GM18867 (cell line): ENCODE measurements at regions not wholly inside any gene's neighbourhood (a gene's known extent, or its start where the extent isn't known, plus 50 kb on each side); places are given as distances from the start of the nearest gene placed in this dataset.
"Not testable (repeated sequence)": the region's sequence is repeated elsewhere in the genome, so short reads cannot be mapped to it uniquely, and the experiment has no call there.

ENCODE experiments used
- ATAC-seq: cut with Tn5 transposase; IDR thresholded peaks from one replicate; pipeline ENCODE4 v1.9.1; 2021; ENCODE audit warnings: mild to moderate bottlenecking, moderate library complexity; ENCODE audit not compliant: unreplicated experiment

GRCh38 chr6:80946402-80946801, 806.1 kb downstream of the TENT5A start:
- ATAC-seq: no peak

DNA sequence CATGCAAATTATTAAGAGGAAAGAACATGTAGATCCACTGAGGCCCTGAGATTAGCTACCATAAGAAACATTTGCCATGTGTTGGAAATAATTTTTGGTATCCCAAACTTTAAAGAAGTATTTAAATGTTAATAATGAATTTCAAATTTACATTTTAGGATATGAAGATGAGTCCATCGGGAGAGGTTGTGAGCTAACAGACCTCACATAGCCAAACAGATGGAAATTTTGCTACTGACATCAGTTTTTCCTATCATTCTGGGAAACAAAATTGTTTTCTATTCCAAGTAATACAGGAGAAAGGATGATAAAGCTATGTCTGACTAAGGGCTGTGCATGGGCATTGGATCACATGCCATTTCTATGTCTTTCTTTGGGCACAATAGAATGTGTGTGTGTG, 809.6 kb downstream of the TENT5A start:
- ATAC-seq: no peak

- ATAC-seq: no peak
These were observed 811.5 kb downstream of the TENT5A start for GRCh38 chr6:80940976-80941375.

DNA sequence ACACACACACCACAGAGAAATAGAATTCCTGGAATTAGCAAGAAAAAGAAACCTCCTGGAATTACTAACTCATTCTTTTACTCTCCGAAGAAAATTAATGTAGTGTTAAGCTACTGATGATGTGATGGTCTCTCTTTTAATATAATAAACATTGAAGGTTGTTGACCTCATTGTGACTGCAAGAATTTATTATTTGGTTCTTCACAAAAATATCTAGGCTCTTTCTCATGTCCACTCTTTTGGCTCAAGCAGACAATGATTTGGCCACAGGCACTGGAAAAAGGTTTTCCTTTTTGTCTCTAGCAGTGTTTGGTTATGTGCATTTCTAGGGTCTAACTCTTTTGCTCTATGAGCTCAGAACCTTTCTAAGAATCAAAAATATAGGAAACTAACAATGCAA, 811.9 kb downstream of the TENT5A start:
- no peak for ATAC-seq

DNA sequence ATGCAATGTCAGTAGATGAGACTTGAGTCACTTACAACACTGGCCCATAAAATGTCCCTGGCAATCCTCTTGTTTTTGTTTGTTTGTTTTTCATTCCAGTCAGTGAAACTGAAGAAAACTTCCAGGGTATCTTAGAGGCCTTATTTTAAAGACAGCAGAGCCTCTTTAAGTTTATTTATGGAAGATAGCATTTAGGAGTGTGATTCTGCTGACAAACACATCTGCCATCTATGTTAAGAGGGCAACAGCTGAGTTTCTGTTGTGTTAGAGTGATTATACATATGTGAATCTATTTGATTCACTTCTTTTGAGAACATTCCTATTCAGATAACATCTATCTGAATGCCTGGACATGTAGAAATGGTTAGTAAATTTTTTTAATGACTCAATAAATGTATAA, 812.6 kb downstream of the TENT5A start:
- ATAC-seq: no peak

DNA sequence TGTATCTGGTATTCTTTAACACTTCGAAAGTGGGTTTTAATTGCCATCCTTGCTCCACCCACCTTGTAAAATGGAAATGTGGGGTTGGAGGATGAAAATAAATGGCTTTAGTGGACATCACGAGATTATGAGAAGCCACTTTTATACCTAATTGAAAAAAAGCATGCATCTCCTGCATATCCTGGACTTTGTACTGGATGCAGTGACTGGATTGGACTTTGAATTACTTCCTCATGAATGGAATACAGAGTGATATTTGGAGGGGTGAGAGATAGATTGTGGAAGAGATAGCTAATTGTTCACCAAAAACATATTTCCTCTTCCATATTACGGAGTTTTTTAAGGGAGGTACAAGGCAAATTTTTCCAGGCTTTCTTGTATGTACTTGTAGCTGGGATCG, 813.0 kb downstream of the TENT5A start:
- no peak for ATAC-seq

DNA sequence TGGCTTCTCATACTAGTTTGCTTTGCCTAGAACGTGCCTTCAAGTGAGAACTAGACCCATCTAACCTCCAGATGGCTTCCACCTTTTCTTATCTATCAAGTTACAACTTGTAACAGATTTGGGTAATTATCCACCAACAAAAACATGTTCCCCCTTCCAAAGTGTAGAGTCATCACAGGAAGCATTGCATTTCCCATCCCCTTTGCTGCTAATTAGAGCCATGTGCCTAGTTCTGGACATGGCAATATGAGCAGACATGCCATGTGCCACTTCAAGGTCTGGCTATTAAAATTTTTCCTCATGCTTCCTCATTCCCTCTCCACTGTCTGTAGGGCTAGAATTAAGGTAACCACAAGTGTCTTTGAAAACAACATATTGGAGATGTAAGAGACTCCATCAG, 814.4 kb downstream of the TENT5A start:
- no peak for ATAC-seq

DNA sequence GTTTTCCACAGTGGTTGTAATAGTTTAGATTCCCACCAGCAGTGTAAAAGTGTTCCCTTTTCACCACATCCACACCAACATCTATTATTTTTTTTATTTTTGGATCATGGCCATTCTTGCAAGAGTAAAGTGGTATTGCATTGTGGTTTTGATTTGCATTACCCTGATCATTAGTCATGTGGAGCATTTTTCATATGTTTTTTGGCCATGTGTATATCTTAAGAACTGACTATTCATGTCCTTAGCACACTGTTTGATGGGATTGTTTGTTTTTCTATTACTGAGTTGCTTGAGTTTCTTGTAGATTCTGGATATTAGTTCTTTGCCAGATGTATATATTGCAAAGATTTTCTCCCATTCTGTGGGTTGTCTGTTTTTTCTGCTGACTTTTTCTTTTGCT, 820.1 kb downstream of the TENT5A start:
- ATAC-seq: no peak

GRCh38 chr6:80930376-80930775, 822.1 kb downstream of the TENT5A start:
- no peak for ATAC-seq

DNA sequence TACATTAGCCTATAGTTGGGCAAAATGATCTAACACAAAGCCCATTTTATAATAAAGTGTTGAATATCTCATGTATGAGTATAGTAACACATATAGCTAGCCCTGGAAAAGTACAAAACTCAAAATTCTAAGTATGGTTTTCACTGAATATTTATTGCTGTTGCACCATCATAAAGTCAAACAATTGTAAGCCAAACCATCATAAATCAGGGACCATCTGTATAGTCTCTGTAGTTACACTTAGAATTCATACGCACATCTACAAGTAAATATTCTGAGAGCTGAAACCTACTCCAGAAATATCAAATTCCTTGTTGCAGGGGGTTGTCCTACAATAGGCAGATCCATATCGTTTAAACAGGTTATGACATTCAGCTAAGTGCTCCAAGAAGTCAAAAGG, 817.3 kb downstream of the BCKDHB start:
- no peak for ATAC-seq

DNA sequence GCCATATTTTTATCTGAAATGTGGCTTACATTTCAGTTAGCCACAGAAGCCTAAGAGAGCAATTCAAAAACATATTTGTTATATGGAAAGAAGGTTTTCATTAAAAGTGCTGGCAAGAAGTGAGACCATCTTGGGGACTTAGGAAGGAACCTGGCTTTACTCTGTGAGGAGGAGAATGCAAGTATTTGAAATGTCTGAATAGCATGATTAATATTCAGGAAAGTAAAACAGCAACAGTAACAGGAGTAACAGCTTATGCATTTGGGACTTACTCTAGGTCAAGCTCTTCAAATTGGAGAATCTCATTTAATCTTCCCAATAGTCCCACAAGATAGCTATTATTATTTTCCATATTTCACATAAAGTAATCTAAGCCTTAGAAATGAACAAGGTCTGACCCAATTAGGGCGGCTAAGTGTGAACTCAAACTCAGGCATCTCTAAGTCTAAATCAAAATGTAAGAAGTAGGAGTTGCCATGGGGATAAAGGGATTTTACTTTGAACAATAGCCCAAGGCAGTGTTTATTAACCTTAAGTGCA, 816.5 kb downstream of the BCKDHB start:
- ATAC-seq: no peak

DNA sequence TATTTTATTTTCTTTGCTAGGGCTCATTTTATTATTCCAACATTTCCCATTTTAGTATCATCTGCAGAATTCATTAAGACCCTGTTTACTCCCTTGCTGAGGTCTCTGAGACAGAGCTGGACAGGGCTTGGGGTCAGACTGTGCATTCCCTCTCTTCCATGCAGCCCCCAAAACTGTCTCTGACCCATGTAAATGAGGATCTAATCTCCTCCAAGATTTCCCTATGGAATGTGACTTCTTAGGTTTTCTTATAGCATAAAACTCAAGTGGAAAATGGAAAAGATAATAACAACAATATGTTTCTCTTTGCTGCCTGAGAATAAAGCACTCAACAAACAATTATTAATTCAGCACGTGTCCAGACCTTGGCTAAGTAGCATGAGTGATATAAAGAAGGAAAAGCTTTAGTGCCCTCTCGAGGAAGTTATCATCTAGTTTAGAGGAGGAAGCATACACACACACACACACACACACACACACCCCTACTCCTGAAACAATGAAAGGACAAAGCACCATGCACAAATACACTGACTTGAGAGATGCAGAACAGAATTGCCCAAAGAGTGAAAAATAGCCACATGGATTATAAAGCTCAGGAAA, 815.5 kb downstream of the BCKDHB start:
- ATAC-seq: no peak

GRCh38 chr6:80907831-80908230, 801.4 kb downstream of the BCKDHB start:
- no peak for ATAC-seq

- ATAC-seq: no peak
These were observed 797.2 kb downstream of the BCKDHB start for GRCh38 chr6:80903711-80904110.

GRCh38 chr6:80886475-80886874, 780.0 kb downstream of the BCKDHB start:
- ATAC-seq: peak; percentile 98

GRCh38 chr6:80872951-80873308, 766.5 kb downstream of the BCKDHB start:
- ATAC-seq: no peak

- no peak for ATAC-seq
These were observed 765.9 kb downstream of the BCKDHB start for GRCh38 chr6:80872199-80872950.

- no peak for ATAC-seq
These were observed 756.3 kb downstream of the BCKDHB start for GRCh38 chr6:80862756-80863155.

- no peak for ATAC-seq
These were observed 753.6 kb downstream of the BCKDHB start for GRCh38 chr6:80860107-80860506.

DNA sequence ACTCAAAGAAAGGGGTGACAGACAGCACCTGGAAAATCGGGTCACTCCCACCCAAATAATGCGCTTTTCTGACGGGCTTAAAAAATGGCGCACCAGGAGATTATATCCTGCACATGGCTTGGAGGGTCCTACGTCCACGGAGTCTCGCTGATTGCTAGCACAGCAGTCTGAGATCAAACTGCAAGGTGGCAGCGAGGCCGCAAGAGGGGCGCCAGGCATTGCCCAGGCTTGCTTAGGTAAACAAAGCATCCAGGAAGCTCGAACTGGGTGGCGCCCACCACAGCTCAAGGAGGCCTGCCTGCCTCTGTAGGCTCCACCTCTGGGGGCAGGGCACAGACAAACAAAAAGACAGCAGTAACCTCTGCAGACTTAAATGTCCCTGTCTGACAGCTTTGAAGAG, 741.5 kb downstream of the BCKDHB start:
- ATAC-seq: not testable (repeated sequence)

GRCh38 chr6:80832337-80832736, 725.9 kb downstream of the BCKDHB start:
- ATAC-seq: no peak

GRCh38 chr6:80793411-80793810, 686.9 kb downstream of the BCKDHB start:
- no peak for ATAC-seq

- ATAC-seq: no peak
These were observed 685.7 kb downstream of the BCKDHB start for GRCh38 chr6:80792151-80792550.
